SK-N-SH (cell line): ENCODE measurements at regions not wholly inside any gene's neighbourhood (a gene's known extent, or its start where the extent isn't known, plus 50 kb on each side); places are given as distances from the start of the nearest gene placed in this dataset.

Source experiments
- CTCF ChIA-PET: fragments of 300-600, 350-600 bp; formaldehyde crosslinking; extraction: SDS; loops from one replicate; lab custom pipeline; 2021; lab: Yijun Ruan, JAX
- POLR2A ChIA-PET: fragments of 350-600 bp; sonication (Branson Sonifier 250); formaldehyde crosslinking; extraction: SDS; loops from one replicate; lab custom pipeline; 2020; ENCODE audit warnings: antibody characterized with exemption, inconsistent platforms; lab: Yijun Ruan, JAX
- DNase-seq: peaks from one replicate; pipeline ENCODE4 v3.0.0; 2012
- H2AFZ ChIP-seq: fragments of 200-600 bp; sonication (generic); 2 replicates; pipeline ENCODE4 v1.8.1; 2016; ENCODE audit warnings: antibody characterized with exemption, mild to moderate bottlenecking, low read depth
- H3F3A ChIP-seq: fragments of 200-600 bp; sonication (generic); replicated peaks from 2 replicates; pipeline ENCODE3; 2016; ENCODE audit warnings: antibody characterized with exemption, mild to moderate bottlenecking; ENCODE audit not compliant: insufficient read depth
- H3K27ac ChIP-seq, 2 experiments: fragments of 200-500 bp in 1 of 2; fragments of 200-600 bp in 1 of 2; sonication (Bioruptor generic) in 1 of 2; sonication (generic), shearing (Covaris generic) in 1 of 2; 2 replicates each; pipeline versions ENCODE4 v1.5.1 to v1.6.1; 2014 to 2016; ENCODE audit warnings: low read depth in 2 of 2, inconsistent platforms in 1 of 2, low read length in 1 of 2, mild to moderate bottlenecking in 1 of 2, mixed read lengths in 1 of 2
- H3K27me3 ChIP-seq: fragments of 200-600 bp; sonication (generic), shearing (Covaris generic); 2 replicates; pipeline ENCODE4 v1.6.1; 2016; ENCODE audit warnings: mixed run types; ENCODE audit not compliant: insufficient read depth
- H3K36me3 ChIP-seq, 2 experiments: fragments of 200-500 bp in 1 of 2; fragments of 200-600 bp in 1 of 2; sonication (Bioruptor generic) in 1 of 2; sonication (generic) in 1 of 2; replicated peaks in 1 of 2; 2 replicates each; pipeline versions ENCODE3 to v1.5.1; 2014 to 2016; ENCODE audit warnings: low read length in 1 of 2, mild to moderate bottlenecking in 1 of 2; ENCODE audit not compliant: insufficient read depth in 2 of 2, control insufficient read depth in 1 of 2
- H3K4me1 ChIP-seq, 2 experiments: fragments of 200-500 bp in 1 of 2; fragments of 200-600 bp in 1 of 2; sonication (Bioruptor generic) in 1 of 2; sonication (generic), shearing (Covaris generic) in 1 of 2; 2 replicates each; pipeline versions ENCODE4 v1.5.1 to v1.6.1; 2014 to 2016; ENCODE audit warnings: low read depth in 1 of 2, low read length in 1 of 2, mixed run types in 1 of 2; ENCODE audit not compliant: insufficient read depth in 2 of 2, control insufficient read depth in 1 of 2
- H3K4me2 ChIP-seq: fragments of 200-600 bp; sonication (generic), shearing (Covaris generic); 2 replicates; pipeline ENCODE4 v1.6.1; 2017; ENCODE audit warnings: mixed run types
- H3K4me3 ChIP-seq, 2 experiments: fragments of 200-500 bp in 1 of 2; fragments of 200-600 bp in 1 of 2; sonication (Bioruptor generic) in 1 of 2; sonication (generic), shearing (Covaris generic) in 1 of 2; 2 replicates each; pipeline versions ENCODE4 v1.5.1 to v1.8.1; 2014 to 2016; ENCODE audit warnings: low read depth in 2 of 2, inconsistent platforms in 1 of 2, low read length in 1 of 2, mild to moderate bottlenecking in 1 of 2, mixed read lengths in 1 of 2, moderate library complexity in 1 of 2
- H3K79me2 ChIP-seq: fragments of 200-600 bp; sonication (generic); 2 replicates; pipeline ENCODE4 v1.8.1; 2017; ENCODE audit warnings: mild to moderate bottlenecking; ENCODE audit not compliant: insufficient read depth
- H3K9ac ChIP-seq: fragments of 200-600 bp; sonication (generic); 2 replicates; pipeline ENCODE4 v1.6.1; 2017; ENCODE audit warnings: mixed run types
- H3K9me2 ChIP-seq: fragments of 200-600 bp; sonication (generic); 2 replicates; pipeline ENCODE4 v1.6.1; 2017; ENCODE audit warnings: mixed run types
- H3K9me3 ChIP-seq: fragments of 200-600 bp; sonication (generic); 2 replicates; pipeline ENCODE4 v1.6.1; 2017; ENCODE audit warnings: mixed run types, mild to moderate bottlenecking, moderate library complexity
- H4K20me1 ChIP-seq: fragments of 200-600 bp; sonication (generic); 2 replicates; pipeline ENCODE4 v1.6.1; 2017; ENCODE audit warnings: mild to moderate bottlenecking, mixed run types; ENCODE audit not compliant: insufficient read depth
- CHD2 ChIP-seq: fragments of 150-350 bp; IDR thresholded peaks from 2 replicates; pipeline ENCODE4 v1.6.1; 2018; ENCODE audit warnings: low read length; ENCODE audit not compliant: partially characterized antibody
- EZH2phosphoT487 ChIP-seq: fragments of 200-600 bp; sonication (generic); IDR thresholded peaks from 2 replicates; pipeline ENCODE4 v1.6.1; 2017; ENCODE audit warnings: low read depth, mixed run types, mild to moderate bottlenecking, antibody characterized with exemption, moderate library complexity, borderline replicate concordance
- FOSL2 ChIP-seq: IDR thresholded peaks from 2 replicates; pipeline ENCODE4 v1.4.0; 2012; ENCODE audit warnings: low read depth, mild to moderate bottlenecking, moderate library complexity, borderline replicate concordance
- FOXM1 ChIP-seq: IDR thresholded peaks from 2 replicates; pipeline ENCODE4 v1.4.0; 2012; ENCODE audit warnings: low read depth, mild to moderate bottlenecking
- GATA2 ChIP-seq: sonication (generic); formaldehyde crosslinking; IDR thresholded peaks from 2 replicates; pipeline ENCODE4 v1.5.0; 2020; ENCODE audit warnings: mild to moderate bottlenecking, missing genetic modification reagents
- JUND ChIP-seq: IDR thresholded peaks from 2 replicates; pipeline ENCODE4 v1.4.0; 2012
- PBX3 ChIP-seq: IDR thresholded peaks from 2 replicates; pipeline ENCODE4; 2012
- POLR2AphosphoS5 ChIP-seq: IDR thresholded peaks from 2 replicates; pipeline ENCODE4 v1.6.1; 2012; ENCODE audit warnings: low read depth, low read length
- RCOR1 ChIP-seq: fragments of 150-350 bp; IDR thresholded peaks from 2 replicates; pipeline ENCODE4 v1.6.1; 2017; ENCODE audit warnings: antibody characterized with exemption, low read length
- RXRA ChIP-seq: IDR thresholded peaks from 2 replicates; pipeline ENCODE4 v1.4.0; 2012; ENCODE audit warnings: low read depth, mild to moderate bottlenecking, borderline replicate concordance
- SMC3 ChIP-seq: IDR thresholded peaks from 2 replicates; pipeline ENCODE4 v1.6.1; 2012; ENCODE audit warnings: low read depth, low read length, improper control_type of control experiment
- TEAD4 ChIP-seq: IDR thresholded peaks from 2 replicates; pipeline ENCODE4 v1.4.0; 2012; ENCODE audit warnings: mild to moderate bottlenecking, borderline replicate concordance; ENCODE audit not compliant: insufficient read depth
- WGBS: methylation state at CpG from one replicate; pipeline ENCODE4 v1.1.6; 2017; ENCODE audit warnings: low lambda C conversion rate; 5-methylcytosine and 5-hydroxymethylcytosine counted together
- TF ChIP-seq, protein P1 (sequence below): IDR thresholded peaks from 2 replicates; pipeline ENCODE4 v1.4.0; 2012; ENCODE audit warnings: low read depth, borderline replicate concordance
- TF ChIP-seq, protein P2 (sequence below): fragments of 150-350 bp; IDR thresholded peaks from 2 replicates; pipeline ENCODE4 v1.6.1; 2017; ENCODE audit warnings: antibody characterized with exemption, low read length, low read depth, borderline replicate concordance

GRCh38 chr11:123351375-123351774, 78.7 kb upstream of the GRAMD1B start:
- no peak overlapping the region for H3K4me3 ChIP-seq
- TF ChIP-seq FOSL2: no peak
- no peak for TF ChIP-seq JUND
- TF ChIP-seq, protein P1, sequence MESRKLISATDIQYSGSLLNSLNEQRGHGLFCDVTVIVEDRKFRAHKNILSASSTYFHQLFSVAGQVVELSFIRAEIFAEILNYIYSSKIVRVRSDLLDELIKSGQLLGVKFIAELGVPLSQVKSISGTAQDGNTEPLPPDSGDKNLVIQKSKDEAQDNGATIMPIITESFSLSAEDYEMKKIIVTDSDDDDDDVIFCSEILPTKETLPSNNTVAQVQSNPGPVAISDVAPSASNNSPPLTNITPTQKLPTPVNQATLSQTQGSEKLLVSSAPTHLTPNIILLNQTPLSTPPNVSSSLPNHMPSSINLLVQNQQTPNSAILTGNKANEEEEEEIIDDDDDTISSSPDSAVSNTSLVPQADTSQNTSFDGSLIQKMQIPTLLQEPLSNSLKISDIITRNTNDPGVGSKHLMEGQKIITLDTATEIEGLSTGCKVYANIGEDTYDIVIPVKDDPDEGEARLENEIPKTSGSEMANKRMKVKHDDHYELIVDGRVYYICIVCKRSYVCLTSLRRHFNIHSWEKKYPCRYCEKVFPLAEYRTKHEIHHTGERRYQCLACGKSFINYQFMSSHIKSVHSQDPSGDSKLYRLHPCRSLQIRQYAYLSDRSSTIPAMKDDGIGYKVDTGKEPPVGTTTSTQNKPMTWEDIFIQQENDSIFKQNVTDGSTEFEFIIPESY: no peak
- no peak for TF ChIP-seq RCOR1
- TF ChIP-seq CHD2: peak; percentile 30
- TF ChIP-seq, all 33 proteins: peak for 1
- H3K9me2 ChIP-seq: no peaks in the 10 kb centered on the region
- H3K79me2 ChIP-seq: no peaks in the 10 kb centered on the region
- H2AFZ ChIP-seq: no peak overlapping the region
- no peaks in the 10 kb centered on the region for H3F3A ChIP-seq
- peaks cover 0 to 8% of the 10 kb centered on the region in 2 experiments; a peak in 1 of 4 replicates for H3K4me1 ChIP-seq
- H3K4me2 ChIP-seq: no peak overlapping the region
- 42% methylated on average over 4 of the region's 6 CpGs for WGBS
- H4K20me1 ChIP-seq: no peaks in the 10 kb centered on the region
- POLR2A ChIA-PET: interaction anchor here (0.7 kb wide), 1 partner anchor 11 kb away, joined by 4 read pairs; no protein-coding TSS in a partner anchor
- no peak overlapping the region; a peak in 1 of 4 replicates for H3K27ac ChIP-seq
- peak; percentile 55 for DNase-seq
- no peak overlapping the region for H3K9ac ChIP-seq
- CTCF ChIA-PET: interaction anchor here (0.7 to 1.9 kb wide), 4 partner anchors 14 to 90 kb away, joined by 3 to 6 read pairs (median 4); no protein-coding TSS in a partner anchor
- H3K9me3 ChIP-seq: no peaks in the 10 kb centered on the region
- H3K27me3 ChIP-seq: peaks cover under 1% of the 10 kb centered on the region; the same call in 1 of the 2 replicates
- H3K36me3 ChIP-seq: no peaks in the 10 kb centered on the region

DNA sequence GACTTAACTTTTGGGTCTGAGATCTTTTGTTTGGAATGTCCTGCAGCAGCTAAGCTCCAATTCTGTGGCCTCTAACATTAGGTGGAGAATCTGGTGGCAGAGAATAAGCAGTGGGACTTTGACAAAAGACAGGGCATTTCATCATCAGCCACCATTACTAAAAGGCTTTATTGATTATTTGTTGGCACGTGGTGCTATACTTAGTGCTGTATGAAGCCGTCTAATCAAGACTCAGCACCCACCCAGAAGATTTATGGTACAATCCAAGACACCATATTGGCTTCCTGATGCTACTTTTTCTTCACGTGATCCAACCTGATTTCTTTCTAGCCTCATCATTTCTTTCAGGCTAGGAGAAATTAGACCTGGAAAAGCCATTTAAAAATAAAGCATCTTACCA, 80.7 kb upstream of the GRAMD1B start:
- POLR2A ChIA-PET: no interaction called here
- H3K27me3 ChIP-seq: no peaks in the 10 kb centered on the region; the same call in 1 of the 2 replicates
- CTCF ChIA-PET: no interaction called here

More for the DNA sequence above, 80.7 kb upstream of the GRAMD1B start:
- no peaks in the 10 kb centered on the region for H3K9me2 ChIP-seq
- H3K79me2 ChIP-seq: no peaks in the 10 kb centered on the region
- TF ChIP-seq, protein P1: no peak
- TF ChIP-seq POLR2AphosphoS5 (no peak), GATA2 (CRISPR knock-in tag) (no peak), TEAD4 (no peak), CHD2 (no peak), EZH2phosphoT487 (no peak), SMC3 (no peak), FOXM1 (no peak), PBX3 (no peak), RXRA (no peak)
- TF ChIP-seq, protein P2, sequence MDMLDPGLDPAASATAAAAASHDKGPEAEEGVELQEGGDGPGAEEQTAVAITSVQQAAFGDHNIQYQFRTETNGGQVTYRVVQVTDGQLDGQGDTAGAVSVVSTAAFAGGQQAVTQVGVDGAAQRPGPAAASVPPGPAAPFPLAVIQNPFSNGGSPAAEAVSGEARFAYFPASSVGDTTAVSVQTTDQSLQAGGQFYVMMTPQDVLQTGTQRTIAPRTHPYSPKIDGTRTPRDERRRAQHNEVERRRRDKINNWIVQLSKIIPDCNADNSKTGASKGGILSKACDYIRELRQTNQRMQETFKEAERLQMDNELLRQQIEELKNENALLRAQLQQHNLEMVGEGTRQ: no peak
- DNase-seq: no peak
- H3K4me1 ChIP-seq: peaks cover 0 to 8% of the 10 kb centered on the region in 2 experiments; a peak in 2 of 4 replicates
- no peaks in the 10 kb centered on the region for H3F3A ChIP-seq
- no peak overlapping the region for H2AFZ ChIP-seq
- H3K4me2 ChIP-seq: no peak overlapping the region
- H3K4me3 ChIP-seq: no peak overlapping the region
- no peaks in the 10 kb centered on the region for H4K20me1 ChIP-seq
- WGBS: 59% methylated on average over 3 of the region's 3 CpGs
- H3K9ac ChIP-seq: no peak overlapping the region
- no peaks in the 10 kb centered on the region for H3K36me3 ChIP-seq
- no peaks in the 10 kb centered on the region for H3K9me3 ChIP-seq
- no peak overlapping the region for H3K27ac ChIP-seq
